Thoracic aorta (tissue), 2 donors: ENCODE measurements at regions not wholly inside any gene's neighbourhood (a gene's known extent, or its start where the extent isn't known, plus 50 kb on each side); places are given as distances from the start of the nearest gene placed in this dataset.

Experiments used
- ATAC-seq: fragments of 150-250 bp; one replicate; pipeline ENCODE4 v1.8.0; 2017; ENCODE audit warnings: low read depth; ENCODE audit not compliant: insufficient number of reproducible peaks, low FRiP score
- DNase-seq: peaks from one replicate; pipeline ENCODE4 v3.0.0-alpha.2; 2020; ENCODE audit warnings: low spot score
- H3K27ac ChIP-seq, 2 donors: fragments of 200-600 bp; sonication (generic); 1 replicate in 1 of 2; 2 replicates in 1 of 2; pipeline ENCODE4 v1.5.1; 2016; ENCODE audit warnings: mild to moderate bottlenecking in 2 of 2, moderate library complexity in 2 of 2
- H3K27me3 ChIP-seq: fragments of 200-600 bp; sonication (generic); replicated peaks from 2 replicates; pipeline ENCODE4 v1.6.0; 2016; ENCODE audit warnings: mild to moderate bottlenecking; ENCODE audit not compliant: insufficient read depth
- H3K36me3 ChIP-seq: fragments of 200-600 bp; sonication (generic); one replicate; pipeline ENCODE4 v1.5.1; 2016
- H3K4me1 ChIP-seq, 2 donors: fragments of 200-600 bp; sonication (generic); 1 replicate in 1 of 2; 2 replicates in 1 of 2; pipeline versions ENCODE4 v1.5.1 to v1.6.0; 2016; ENCODE audit warnings: low read depth in 2 of 2, mild to moderate bottlenecking in 1 of 2; ENCODE audit not compliant: control insufficient read depth in 1 of 2
- H3K4me3 ChIP-seq: fragments of 200-600 bp; sonication (generic); 2 replicates; pipeline ENCODE4 v1.5.1; 2016; ENCODE audit warnings: mild to moderate bottlenecking
- H3K9me3 ChIP-seq: fragments of 200-600 bp; sonication (generic); 2 replicates; pipeline ENCODE4 v1.5.1; 2016
- CTCF ChIP-seq: fragments of 200-600 bp; sonication (generic); IDR thresholded peaks from one replicate; pipeline ENCODE4 v1.5.1; 2019; ENCODE audit warnings: antibody characterized with exemption

GRCh38 chr17:33398386-33398785, 105.3 kb upstream of the ASIC2 start:
- no peak for TF ChIP-seq CTCF
- ATAC-seq (no peak), DNase-seq (no peak)
- Histone ChIP-seq H3K27me3 (peaks cover 2% of the 10 kb centered on the region), H3K4me3 (no peak overlapping the region), H3K36me3 (no peaks in the 10 kb centered on the region), H3K27ac (no peak overlapping the region), H3K9me3 (no peaks in the 10 kb centered on the region), H3K4me1 (no peaks in the 10 kb centered on the region)

GRCh38 chr17:33401249-33401648, 108.2 kb upstream of the ASIC2 start:
- no peak for ATAC-seq
- TF ChIP-seq CTCF = no peak
- no peaks in the 10 kb centered on the region for H3K36me3 ChIP-seq
- no peaks in the 10 kb centered on the region for H3K4me1 ChIP-seq
- H3K27ac ChIP-seq = no peak overlapping the region
- no peaks in the 10 kb centered on the region for H3K9me3 ChIP-seq
- no peak for DNase-seq
- no peak overlapping the region for H3K4me3 ChIP-seq
- H3K27me3 ChIP-seq = peaks cover 4% of the 10 kb centered on the region

GRCh38 chr17:33403194-33403593, 110.1 kb upstream of the ASIC2 start:
- H3K4me3 ChIP-seq = no peak overlapping the region
- H3K36me3 ChIP-seq = no peaks in the 10 kb centered on the region
- H3K9me3 ChIP-seq = no peaks in the 10 kb centered on the region
- no peaks in the 10 kb centered on the region for H3K4me1 ChIP-seq
- ATAC-seq (no peak), DNase-seq (no peak)
- TF ChIP-seq CTCF = no peak
- peaks cover 4% of the 10 kb centered on the region for H3K27me3 ChIP-seq
- no peak overlapping the region for H3K27ac ChIP-seq

- Histone ChIP-seq H3K4me1 (no peaks in the 10 kb centered on the region), H3K9me3 (no peaks in the 10 kb centered on the region), H3K27me3 (peaks cover 4% of the 10 kb centered on the region)
Observed at GRCh38 chr17:33404070-33404819, 111.2 kb upstream of the ASIC2 start.

GRCh38 chr17:33416131-33416530, 123.0 kb upstream of the ASIC2 start:
- Histone ChIP-seq H3K27ac (no peak overlapping the region), H3K9me3 (no peaks in the 10 kb centered on the region), H3K36me3 (no peaks in the 10 kb centered on the region), H3K27me3 (no peaks in the 10 kb centered on the region), H3K4me3 (no peak overlapping the region), H3K4me1 (no peaks in the 10 kb centered on the region)
- DNase-seq (no peak), ATAC-seq (no peak)
- no peak for TF ChIP-seq CTCF

More at GRCh38 chr17:33404070-33404819, 111.2 kb upstream of the ASIC2 start:
- Histone ChIP-seq H3K36me3 (no peaks in the 10 kb centered on the region), H3K4me3 (no peak overlapping the region), H3K27ac (no peak overlapping the region)
- ATAC-seq (no peak), DNase-seq (no peak)
- TF ChIP-seq CTCF = no peak
